GM21737 (cell line): ENCODE measurements at regions not wholly inside any gene's neighbourhood (a gene's known extent, or its start where the extent isn't known, plus 50 kb on each side); places are given as distances from the start of the nearest gene placed in this dataset.

Experiments used
- ATAC-seq: cut with Tn5 transposase; IDR thresholded peaks from one replicate; pipeline ENCODE4 v1.9.1; 2021; ENCODE audit warnings: mild to moderate bottlenecking, moderate library complexity; ENCODE audit not compliant: unreplicated experiment

- no peak for ATAC-seq
Observed at GRCh38 chr21:29436650-29437049, 137.9 kb downstream of the BACH1 start.

DNA sequence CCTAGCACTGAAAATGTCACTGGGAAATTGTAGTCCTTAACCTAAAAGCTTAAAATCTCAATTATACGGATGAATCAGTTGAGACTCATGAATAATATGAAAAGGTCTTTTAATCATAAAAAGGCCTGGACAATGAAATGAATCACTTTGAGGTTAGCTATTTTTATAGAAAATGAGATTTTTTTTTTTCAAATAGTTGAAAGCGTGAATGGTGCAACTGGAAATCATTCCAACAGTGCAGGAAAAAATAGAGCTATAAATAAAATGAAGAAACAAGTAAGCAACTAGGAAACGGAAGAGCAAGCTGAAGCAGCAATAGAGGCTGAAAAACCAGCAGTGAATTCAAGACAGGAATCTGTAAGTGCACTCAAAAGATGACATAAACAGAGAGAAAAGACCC, 142.9 kb downstream of the BACH1 start:
- no peak for ATAC-seq

DNA sequence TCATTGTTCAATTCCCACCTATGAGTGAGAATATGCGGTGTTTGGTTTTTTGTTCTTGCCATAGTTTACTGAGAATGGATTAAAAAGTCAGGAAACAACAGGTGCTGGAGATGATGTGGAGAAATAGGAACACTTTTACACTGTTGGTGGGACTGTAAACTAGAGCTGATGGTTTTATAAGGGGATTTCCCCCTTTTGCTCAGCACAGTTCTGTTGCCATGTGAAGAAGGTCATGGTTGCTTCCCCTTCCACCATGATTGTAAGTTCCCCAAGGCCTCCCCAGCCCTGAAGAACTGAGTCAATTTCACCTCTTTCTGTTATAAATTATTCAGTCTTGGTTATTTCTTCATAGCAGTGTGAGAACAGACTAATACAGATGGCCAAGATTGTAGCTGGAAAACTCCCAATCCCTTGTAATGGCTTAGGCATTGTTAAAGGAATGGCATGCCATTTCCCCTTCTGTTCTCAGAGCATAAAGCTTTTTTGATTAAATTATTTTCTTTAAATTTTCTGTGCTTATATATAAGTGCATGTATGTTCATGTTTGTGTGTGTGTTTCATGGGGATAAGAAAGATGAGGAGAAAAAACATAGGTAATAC, 144.8 kb downstream of the BACH1 start:
- ATAC-seq = no peak

- ATAC-seq = no peak
Observed at GRCh38 chr21:29448766-29449165, 150.0 kb downstream of the BACH1 start.

DNA sequence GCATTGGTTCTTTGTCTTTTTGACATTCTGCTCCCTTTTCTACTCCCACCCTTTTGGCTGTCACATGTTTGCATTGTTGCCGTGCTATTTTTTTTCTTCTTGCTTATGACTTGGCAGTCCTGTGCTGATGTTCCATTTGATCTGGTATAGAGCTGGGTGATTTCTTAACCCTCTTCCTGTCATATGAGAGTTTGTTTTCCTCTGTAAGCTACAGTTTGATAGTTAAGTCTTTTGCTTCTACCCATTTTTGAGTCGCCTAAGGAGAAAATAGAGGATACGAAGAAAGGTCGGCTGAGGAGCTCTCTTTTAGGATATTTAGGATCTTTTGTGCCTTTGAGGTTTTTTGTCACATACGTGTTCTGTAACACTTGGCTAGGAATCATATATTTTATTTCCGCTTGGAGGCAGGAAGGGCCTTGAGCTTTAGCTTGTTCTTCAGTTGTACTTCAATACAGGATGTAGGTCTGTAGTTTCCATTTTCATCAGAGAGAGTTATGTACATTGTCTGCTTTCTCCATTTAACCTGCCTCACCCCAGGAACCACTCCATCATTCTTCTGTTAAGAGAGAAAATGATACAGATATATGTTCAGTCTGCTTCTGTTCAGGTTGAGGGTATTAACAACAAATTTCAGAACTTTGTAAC, 150.7 kb downstream of the BACH1 start:
- no peak for ATAC-seq

- ATAC-seq = no peak
Observed at GRCh38 chr21:29450058-29450457, 151.3 kb downstream of the BACH1 start.

DNA sequence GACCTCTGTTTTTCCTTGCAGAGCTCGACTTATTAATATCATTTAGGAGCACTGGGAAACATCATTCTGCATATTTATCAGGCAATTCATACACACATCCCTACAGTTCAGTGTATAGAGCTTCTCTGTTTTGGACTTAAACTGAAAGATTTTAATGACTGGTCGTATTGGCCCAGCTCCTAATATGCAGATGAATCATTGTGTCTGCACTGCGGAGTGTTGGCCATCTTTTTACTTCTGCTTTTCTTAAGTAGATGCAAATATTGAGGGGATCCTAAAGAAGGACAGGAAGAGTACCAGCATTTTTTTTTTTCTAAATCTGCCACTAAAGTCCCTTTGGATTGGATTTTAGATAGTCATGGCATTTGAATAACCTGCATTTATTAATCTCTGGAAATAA, 154.8 kb downstream of the BACH1 start:
- ATAC-seq = no peak

- no peak for ATAC-seq
Observed at GRCh38 chr21:29454179-29454578, 155.5 kb downstream of the BACH1 start.

DNA sequence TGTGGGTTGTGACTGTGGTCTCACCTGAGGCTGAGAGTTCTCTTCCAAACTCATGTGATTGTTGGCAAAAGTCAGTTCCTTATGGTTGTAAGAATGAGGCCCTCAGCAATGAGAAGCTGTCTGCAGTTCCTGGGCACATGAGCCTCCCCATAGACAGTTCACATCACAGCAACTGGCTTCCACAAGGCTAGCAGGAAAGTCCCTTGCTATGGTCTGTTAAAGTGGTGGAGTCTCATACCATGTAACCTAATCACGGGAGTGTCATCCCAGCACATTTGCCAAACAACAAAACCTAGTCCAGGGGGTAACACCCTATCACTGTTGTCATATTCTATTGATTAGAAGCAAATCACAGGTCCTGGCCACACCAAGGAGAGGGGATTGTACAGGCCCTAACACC, 163.8 kb downstream of the BACH1 start:
- no peak for ATAC-seq

- no peak for ATAC-seq
Observed at GRCh38 chr21:29465546-29465945, 166.8 kb downstream of the BACH1 start.

GRCh38 chr21:29466532-29466931, 167.8 kb downstream of the BACH1 start:
- no peak for ATAC-seq

- no peak for ATAC-seq
Observed at GRCh38 chr21:29470397-29470796, 171.7 kb downstream of the BACH1 start.

- ATAC-seq = no peak
Observed at GRCh38 chr21:29473808-29474207, 175.1 kb downstream of the BACH1 start.

DNA sequence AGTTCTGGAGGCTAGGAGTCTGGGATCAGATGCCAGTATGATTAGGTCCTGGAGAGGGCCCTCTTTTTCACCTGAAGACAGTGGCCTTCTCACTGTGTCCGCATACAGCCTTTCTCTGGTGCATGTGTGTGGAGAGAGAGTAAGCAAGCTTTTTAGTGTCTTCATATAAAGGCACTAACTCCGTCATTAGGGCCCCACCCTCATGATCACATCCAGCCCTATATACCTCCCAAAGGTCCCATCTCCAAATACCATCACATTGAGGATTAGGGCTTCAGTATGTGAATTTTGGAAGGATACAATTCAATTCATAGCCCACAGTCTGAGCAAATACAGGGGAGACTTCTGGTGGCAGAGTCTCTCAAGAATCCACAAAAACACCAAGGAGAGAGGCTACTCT, 176.6 kb downstream of the BACH1 start:
- no peak for ATAC-seq

- ATAC-seq = no peak
Observed at GRCh38 chr21:29477347-29477746, 178.6 kb downstream of the BACH1 start.

GRCh38 chr21:29477941-29478340, 179.2 kb downstream of the BACH1 start:
- ATAC-seq = no peak

DNA sequence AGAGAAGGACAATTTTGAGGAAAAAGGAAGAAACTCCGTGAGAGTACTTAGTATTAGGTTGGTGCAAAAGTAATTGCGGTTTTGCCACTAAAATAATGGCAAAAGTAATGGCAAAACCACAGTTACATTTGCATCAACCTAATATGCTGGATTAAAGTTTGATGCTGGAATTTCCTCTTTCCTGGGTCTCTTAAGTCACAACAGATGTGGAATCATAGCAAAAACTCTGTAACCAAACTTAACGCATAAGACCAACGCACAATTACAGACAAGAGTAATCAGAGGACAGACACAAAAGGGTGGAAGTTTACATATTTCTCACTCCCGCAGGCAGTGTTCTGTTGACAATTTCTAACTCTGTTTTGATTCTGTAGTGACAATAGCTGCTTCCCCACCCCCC, 182.4 kb downstream of the BACH1 start:
- no peak for ATAC-seq

DNA sequence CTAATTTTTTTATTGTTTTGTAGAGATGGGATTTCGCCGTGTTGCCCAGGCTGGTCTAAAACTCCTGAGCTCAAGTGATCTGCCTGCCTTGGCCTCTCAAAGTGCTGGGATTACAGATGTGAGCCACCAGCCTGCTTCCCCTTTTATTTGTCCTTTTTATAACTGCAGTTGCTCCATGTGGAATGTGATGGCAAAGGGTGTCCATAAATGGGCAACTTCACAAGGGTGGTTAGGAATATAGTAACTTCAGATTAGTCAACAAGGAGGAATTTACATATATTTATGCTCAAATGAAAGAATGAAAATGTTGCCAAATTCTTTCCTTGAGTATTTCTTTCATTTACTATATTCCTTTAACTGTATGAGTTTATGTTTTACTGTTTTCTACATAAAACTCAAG, 182.9 kb downstream of the BACH1 start:
- ATAC-seq = no peak

- ATAC-seq = no peak
Observed at GRCh38 chr21:29486306-29486807, 187.6 kb downstream of the BACH1 start.
